ENCODE measurements at regions not wholly inside any gene's neighbourhood (a gene's known extent, or its start where the extent isn't known, plus 50 kb on each side); places are given as distances from the start of the nearest gene placed in this dataset.
"Not testable (repeated sequence)": the region's sequence is repeated elsewhere in the genome, so short reads cannot be mapped to it uniquely, and the experiment has no call there.

- DNase-seq (ENCODE audit: low spot score in 2 of 2) (no peak), ATAC-seq (no peak)
- Mint-ChIP-seq H3K4me1 (peaks cover 4% of the 10 kb centered on the region), H3K9me3 (no peaks in the 10 kb centered on the region), H3K4me3 (no peak overlapping the region), H3K27ac (peak overlapping the region; percentile 23), H3K36me3 (no peaks in the 10 kb centered on the region)
These were observed 119.9 kb upstream of the NDUFV2 start for GRCh38 chr18:8982416-8983183.

- DNase-seq (ENCODE audit: low spot score in 2 of 2) = no peak
- no peak for ATAC-seq
- Mint-ChIP-seq H3K4me1 (peaks cover 4% of the 10 kb centered on the region), H3K9me3 (no peaks in the 10 kb centered on the region), H3K36me3 (no peaks in the 10 kb centered on the region), H3K27ac (peak overlapping the region; percentile 23), H3K4me3 (no peak overlapping the region)
These were observed 119.3 kb upstream of the NDUFV2 start for GRCh38 chr18:8983195-8983594.

DNA sequence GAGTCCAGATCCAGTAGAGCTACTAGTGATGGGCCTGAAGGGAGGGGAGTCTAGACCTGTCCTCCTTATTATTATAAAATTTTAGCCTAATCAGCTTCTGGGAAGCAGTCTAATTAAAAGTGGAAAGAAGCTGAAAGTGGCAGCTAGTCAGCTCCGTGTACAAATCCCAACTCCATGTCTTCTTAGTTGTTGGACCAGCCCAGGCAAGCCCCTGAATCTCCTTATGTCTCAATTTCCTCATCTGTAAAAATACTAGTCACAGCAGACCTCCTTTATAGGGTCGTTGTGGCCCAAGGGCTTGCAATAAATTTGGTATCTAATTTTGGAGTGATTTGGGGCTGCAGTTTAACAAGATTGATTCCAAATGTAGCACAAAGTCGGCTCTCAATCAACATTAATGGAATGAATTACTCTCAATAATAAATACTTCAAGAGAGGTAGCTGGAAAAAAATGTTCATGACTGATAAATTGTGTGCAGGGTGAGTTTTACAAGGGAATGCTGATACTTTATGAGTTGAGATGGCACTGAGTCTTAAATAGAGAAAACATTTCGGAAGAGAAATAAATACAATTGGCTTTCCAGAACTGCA is 118.3 kb upstream of the NDUFV2 start:
- H3K27ac Mint-ChIP-seq = no peak overlapping the region
- peaks cover 4% of the 10 kb centered on the region for H3K4me1 Mint-ChIP-seq
- no peaks in the 10 kb centered on the region for H3K36me3 Mint-ChIP-seq
- ATAC-seq = no peak
- no peak for DNase-seq (ENCODE audit: low spot score in 2 of 2)
- no peaks in the 10 kb centered on the region for H3K9me3 Mint-ChIP-seq
- no peak overlapping the region for H3K4me3 Mint-ChIP-seq

GRCh38 chr18:8987241-8987640 is 115.3 kb upstream of the NDUFV2 start:
- H3K36me3 Mint-ChIP-seq = no peaks in the 10 kb centered on the region
- no peak overlapping the region for H3K27ac Mint-ChIP-seq
- H3K4me3 Mint-ChIP-seq = no peak overlapping the region
- H3K4me1 Mint-ChIP-seq = no peaks in the 10 kb centered on the region
- H3K9me3 Mint-ChIP-seq = no peaks in the 10 kb centered on the region
- DNase-seq (ENCODE audit: low spot score in 2 of 2) (no peak), ATAC-seq (no peak)

GRCh38 chr18:8988260-8988871 is 114.1 kb upstream of the NDUFV2 start:
- no peak overlapping the region for H3K4me3 Mint-ChIP-seq
- H3K9me3 Mint-ChIP-seq = no peaks in the 10 kb centered on the region
- DNase-seq (ENCODE audit: low spot score in 2 of 2) (peak; percentile 24 to 61), ATAC-seq (peak; percentile 82)
- no peaks in the 10 kb centered on the region for H3K4me1 Mint-ChIP-seq
- H3K27ac Mint-ChIP-seq = no peak overlapping the region
- no peaks in the 10 kb centered on the region for H3K36me3 Mint-ChIP-seq

- ATAC-seq = no peak
- H3K4me1 Mint-ChIP-seq = no peaks in the 10 kb centered on the region
- H3K9me3 Mint-ChIP-seq = no peaks in the 10 kb centered on the region
- DNase-seq (ENCODE audit: low spot score in 2 of 2) = no peak
- H3K36me3 Mint-ChIP-seq = no peaks in the 10 kb centered on the region
- no peak overlapping the region for H3K4me3 Mint-ChIP-seq
- H3K27ac Mint-ChIP-seq = no peak overlapping the region
These were observed 113.5 kb upstream of the NDUFV2 start for GRCh38 chr18:8989017-8989416.

GRCh38 chr18:8989855-8990254 is 112.6 kb upstream of the NDUFV2 start:
- Mint-ChIP-seq H3K36me3 (no peaks in the 10 kb centered on the region), H3K9me3 (no peaks in the 10 kb centered on the region), H3K27ac (no peak overlapping the region), H3K4me3 (no peak overlapping the region), H3K4me1 (no peaks in the 10 kb centered on the region)
- DNase-seq (ENCODE audit: low spot score in 2 of 2) (no peak), ATAC-seq (no peak)

- Mint-ChIP-seq H3K36me3 (no peaks in the 10 kb centered on the region), H3K4me3 (no peak overlapping the region), H3K9me3 (no peaks in the 10 kb centered on the region), H3K27ac (no peak overlapping the region), H3K4me1 (no peaks in the 10 kb centered on the region)
- ATAC-seq (no peak), DNase-seq (ENCODE audit: low spot score in 2 of 2) (no peak)
These were observed 112.0 kb upstream of the NDUFV2 start for GRCh38 chr18:8990276-8991031.

- ATAC-seq (no peak), DNase-seq (ENCODE audit: low spot score in 2 of 2) (no peak)
- no peaks in the 10 kb centered on the region for H3K9me3 Mint-ChIP-seq
- H3K27ac Mint-ChIP-seq = no peak overlapping the region
- H3K36me3 Mint-ChIP-seq = no peaks in the 10 kb centered on the region
- H3K4me3 Mint-ChIP-seq = no peak overlapping the region
- no peaks in the 10 kb centered on the region for H3K4me1 Mint-ChIP-seq
These were observed 111.3 kb upstream of the NDUFV2 start for GRCh38 chr18:8991155-8991554.

- H3K36me3 Mint-ChIP-seq; ATAC-seq; H3K4me1 Mint-ChIP-seq; H3K27ac Mint-ChIP-seq; H3K9me3 Mint-ChIP-seq; DNase-seq (ENCODE audit: low spot score in 2 of 2); H3K4me3 Mint-ChIP-seq: not testable (repeated sequence)
These were observed 110.0 kb upstream of the NDUFV2 start for GRCh38 chr18:8992500-8992899.

DNA sequence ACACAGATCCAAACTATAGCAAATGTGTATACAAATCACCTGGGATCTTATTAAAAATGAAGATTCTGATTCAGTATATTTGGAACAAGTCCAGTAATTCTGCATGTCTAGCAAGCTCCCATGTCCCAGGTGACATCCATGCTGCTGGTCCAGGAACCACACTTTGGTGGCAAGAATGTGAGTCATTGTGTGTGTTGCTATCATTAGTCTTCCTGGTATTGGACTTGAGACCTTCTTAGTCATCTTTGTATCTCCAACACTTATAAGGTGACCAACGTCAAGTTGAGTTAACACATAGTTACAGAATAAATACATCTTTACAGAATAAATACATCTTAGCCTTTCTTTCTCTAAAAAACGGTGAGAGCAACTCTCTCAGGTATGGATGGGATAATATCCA is 107.9 kb upstream of the NDUFV2 start:
- H3K36me3 Mint-ChIP-seq = no peaks in the 10 kb centered on the region
- no peaks in the 10 kb centered on the region for H3K4me1 Mint-ChIP-seq
- no peaks in the 10 kb centered on the region for H3K9me3 Mint-ChIP-seq
- DNase-seq (ENCODE audit: low spot score in 2 of 2) (no peak), ATAC-seq (peak; percentile 45)
- H3K4me3 Mint-ChIP-seq = no peak overlapping the region
- no peak overlapping the region for H3K27ac Mint-ChIP-seq

GRCh38 chr18:8995096-8995495 is 107.4 kb upstream of the NDUFV2 start:
- Mint-ChIP-seq H3K9me3 (no peaks in the 10 kb centered on the region), H3K36me3 (no peaks in the 10 kb centered on the region), H3K4me1 (no peaks in the 10 kb centered on the region), H3K27ac (no peak overlapping the region), H3K4me3 (no peak overlapping the region)
- ATAC-seq (no peak), DNase-seq (ENCODE audit: low spot score in 2 of 2) (no peak)

GRCh38 chr18:8996771-8997432 is 105.6 kb upstream of the NDUFV2 start:
- Mint-ChIP-seq H3K27ac (no peak overlapping the region), H3K4me1 (no peaks in the 10 kb centered on the region), H3K9me3 (no peaks in the 10 kb centered on the region), H3K36me3 (no peaks in the 10 kb centered on the region), H3K4me3 (no peak overlapping the region)
- ATAC-seq = no peak
- DNase-seq (ENCODE audit: low spot score in 2 of 2) = no peak

DNA sequence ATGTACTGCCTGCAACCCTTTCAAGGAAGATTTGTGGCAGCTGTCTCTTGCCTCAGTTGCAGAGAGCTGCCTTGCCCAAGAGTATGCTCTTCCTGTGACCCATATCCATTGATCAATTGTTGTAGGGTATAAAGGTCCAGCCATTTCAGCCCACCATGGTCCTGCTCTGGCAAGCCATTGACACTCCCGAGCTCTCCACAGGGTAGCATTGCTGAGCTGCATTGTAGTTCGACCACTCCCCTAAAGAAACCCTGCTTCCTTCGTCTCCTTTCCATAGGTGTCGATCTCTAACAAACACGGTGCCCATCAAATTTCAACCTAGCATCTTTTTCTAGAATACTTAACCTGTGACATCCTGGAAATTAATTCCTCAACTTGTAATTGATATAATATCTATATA is 104.9 kb upstream of the NDUFV2 start:
- no peak overlapping the region for H3K27ac Mint-ChIP-seq
- no peaks in the 10 kb centered on the region for H3K9me3 Mint-ChIP-seq

More for the DNA sequence above, 104.9 kb upstream of the NDUFV2 start:
- Mint-ChIP-seq H3K4me3 (no peak overlapping the region), H3K36me3 (no peaks in the 10 kb centered on the region), H3K4me1 (no peaks in the 10 kb centered on the region)
- DNase-seq (ENCODE audit: low spot score in 2 of 2) = no peak
- no peak for ATAC-seq
